ENCODE measurements at regions not wholly inside any gene's neighbourhood (a gene's known extent, or its start where the extent isn't known, plus 50 kb on each side); places are given as distances from the start of the nearest gene placed in this dataset.
A peak's percentile ranks its signal among the peaks of the same experiment; 100 is the strongest.

- no peak for DNase-seq (ENCODE audit: low spot score)
- TF ChIP-seq CTCF (IDR thresholded peaks at IDR 0.05; ENCODE audit: extremely low read depth, missing control alignments): no peak
Measured at GRCh38 chr2:20138696-20139095, 86.2 kb downstream of the SDC1 start.

GRCh38 chr2:20137884-20138283 lies 86.5 kb upstream of the LAPTM4A start:
- no peak for DNase-seq (ENCODE audit: low spot score)
- no peak for TF ChIP-seq CTCF (IDR thresholded peaks at IDR 0.05; ENCODE audit: extremely low read depth, missing control alignments)

GRCh38 chr2:20137131-20137571 lies 85.7 kb upstream of the LAPTM4A start:
- no peak for DNase-seq (ENCODE audit: low spot score)
- no peak for TF ChIP-seq CTCF (IDR thresholded peaks at IDR 0.05; ENCODE audit: extremely low read depth, missing control alignments)

- no peak for DNase-seq (ENCODE audit: low spot score)
- TF ChIP-seq CTCF (IDR thresholded peaks at IDR 0.05; ENCODE audit: extremely low read depth, missing control alignments): no peak
Measured at GRCh38 chr2:20136149-20136548, 84.7 kb upstream of the LAPTM4A start.

GRCh38 chr2:20135631-20136050 lies 84.2 kb upstream of the LAPTM4A start:
- DNase-seq (ENCODE audit: low spot score): peak; percentile 75
- TF ChIP-seq CTCF (IDR thresholded peaks at IDR 0.05; ENCODE audit: extremely low read depth, missing control alignments): peak; percentile 80

GRCh38 chr2:20132990-20133535 lies 81.6 kb upstream of the LAPTM4A start:
- no peak for TF ChIP-seq CTCF (IDR thresholded peaks at IDR 0.05; ENCODE audit: extremely low read depth, missing control alignments)
- no peak for DNase-seq (ENCODE audit: low spot score)

GRCh38 chr2:20130821-20131645 lies 79.6 kb upstream of the LAPTM4A start:
- TF ChIP-seq CTCF (IDR thresholded peaks at IDR 0.05; ENCODE audit: extremely low read depth, missing control alignments): no peak
- no peak for DNase-seq (ENCODE audit: low spot score)

Measured in GM20000 (cell line).